Ascending aorta (tissue), 2 donors: ENCODE measurements at regions not wholly inside any gene's neighbourhood (a gene's known extent, or its start where the extent isn't known, plus 50 kb on each side); places are given as distances from the start of the nearest gene placed in this dataset.
"Not testable (repeated sequence)": the region's sequence is repeated elsewhere in the genome, so short reads cannot be mapped to it uniquely, and the experiment has no call there.

Source experiments
- DNase-seq, 2 donors: peaks; one replicate each; pipeline ENCODE4 v3.0.0-alpha.2; 2019; ENCODE audit warnings: low spot score in 2 of 2
- H3K27ac ChIP-seq, 2 donors: fragments of 200-600 bp; sonication (generic); one replicate each; pipeline ENCODE4 v1.5.1; 2016 to 2017; ENCODE audit warnings: mild to moderate bottlenecking in 1 of 2
- H3K27me3 ChIP-seq: fragments of 200-600 bp; sonication (generic); one replicate; pipeline ENCODE4 v1.5.1; 2017
- H3K36me3 ChIP-seq, 2 donors: fragments of 200-600 bp; sonication (generic); one replicate each; pipeline ENCODE4 v1.5.1; 2016
- H3K4me1 ChIP-seq, 2 donors: fragments of 200-600 bp; sonication (generic); one replicate each; pipeline ENCODE4 v1.5.1; 2016 to 2017; ENCODE audit warnings: mild to moderate bottlenecking in 1 of 2
- H3K4me3 ChIP-seq, 2 donors: fragments of 200-600 bp; sonication (generic); one replicate each; pipeline ENCODE4 v1.5.1; 2016 to 2017; ENCODE audit warnings: mild to moderate bottlenecking in 1 of 2
- H3K9me3 ChIP-seq, 2 donors: fragments of 200-600 bp; sonication (generic); one replicate each; pipeline ENCODE4 v1.5.1; 2016
- CTCF ChIP-seq, 3 experiments: fragments of 200-600 bp in 2 of 3; fragments of 450-650 bp in 1 of 3; sonication (generic) in 2 of 3; IDR thresholded peaks; one replicate each; pipeline ENCODE4 v1.5.1; 2016 to 2019; ENCODE audit warnings: antibody characterized with exemption in 3 of 3, mild to moderate bottlenecking in 1 of 3, moderate library complexity in 1 of 3
- intact Hi-C: fragments of 100-400 bp; cut with DNase I; formaldehyde crosslinking; loops from one replicate; pipeline ENCODE4 v1.15.1; 2023

GRCh38 chr13:87244256-87244890 is 426.8 kb upstream of the SLITRK5 start:
- H3K27me3 ChIP-seq = no peaks in the 10 kb centered on the region
- no peak for TF ChIP-seq CTCF (IDR thresholded peaks at IDR 0.05)
- no peak overlapping the region for H3K27ac ChIP-seq
- H3K4me3 ChIP-seq = no peak overlapping the region
- no peaks in the 10 kb centered on the region for H3K9me3 ChIP-seq
- no peaks in the 10 kb centered on the region for H3K4me1 ChIP-seq
- intact Hi-C loops = no loop called here
- H3K36me3 ChIP-seq = no peaks in the 10 kb centered on the region
- DNase-seq = no peak

DNA sequence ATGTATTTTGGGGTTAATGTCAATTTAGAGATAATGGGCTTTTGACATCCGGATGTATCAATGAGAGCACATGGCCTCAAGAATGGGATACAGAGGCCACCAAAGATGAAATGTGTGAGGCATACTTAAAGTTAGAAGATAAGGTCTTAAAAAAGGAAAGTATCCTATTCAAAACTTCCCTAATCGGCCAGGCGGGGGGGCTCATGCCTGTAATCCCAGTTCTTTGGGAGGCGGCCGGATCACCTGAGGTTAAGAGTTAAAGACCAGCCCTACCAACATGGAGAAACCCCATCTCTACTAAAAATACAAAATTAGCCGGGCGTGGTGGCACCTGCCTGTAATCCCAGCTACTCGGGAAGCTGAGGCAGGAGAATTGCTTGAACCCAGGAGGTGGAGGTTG is 421.3 kb upstream of the SLITRK5 start:
- H3K27ac ChIP-seq, H3K4me3 ChIP-seq, intact Hi-C loops, H3K36me3 ChIP-seq, H3K27me3 ChIP-seq, DNase-seq, H3K9me3 ChIP-seq, H3K4me1 ChIP-seq: not testable (repeated sequence)

GRCh38 chr13:87255394-87255793 is 415.8 kb upstream of the SLITRK5 start:
- Histone ChIP-seq H3K9me3 (no peaks in the 10 kb centered on the region), H3K4me1 (no peaks in the 10 kb centered on the region), H3K27ac (no peak overlapping the region), H3K4me3 (no peak overlapping the region), H3K27me3 (no peaks in the 10 kb centered on the region), H3K36me3 (no peaks in the 10 kb centered on the region)
- TF ChIP-seq CTCF (IDR thresholded peaks at IDR 0.05) = no peak
- no peak for DNase-seq
- intact Hi-C loops = no loop called here

- no peak overlapping the region for H3K4me3 ChIP-seq
- intact Hi-C loops = no loop called here
These were observed 411.6 kb upstream of the SLITRK5 start for GRCh38 chr13:87259479-87260083.

GRCh38 chr13:87274209-87274819 is 396.9 kb upstream of the SLITRK5 start:
- DNase-seq = no peak
- Histone ChIP-seq H3K27me3 (no peaks in the 10 kb centered on the region), H3K4me1 (no peaks in the 10 kb centered on the region), H3K4me3 (no peak overlapping the region), H3K27ac (no peak overlapping the region), H3K36me3 (no peaks in the 10 kb centered on the region), H3K9me3 (no peaks in the 10 kb centered on the region)
- no peak for TF ChIP-seq CTCF (IDR thresholded peaks at IDR 0.05)
- intact Hi-C loops = no loop called here

More at GRCh38 chr13:87259479-87260083, 411.6 kb upstream of the SLITRK5 start:
- no peak for DNase-seq
- Histone ChIP-seq H3K27ac (no peak overlapping the region), H3K9me3 (no peaks in the 10 kb centered on the region), H3K27me3 (no peaks in the 10 kb centered on the region), H3K4me1 (no peaks in the 10 kb centered on the region), H3K36me3 (no peaks in the 10 kb centered on the region)
- TF ChIP-seq CTCF (IDR thresholded peaks at IDR 0.05) = no peak

DNA sequence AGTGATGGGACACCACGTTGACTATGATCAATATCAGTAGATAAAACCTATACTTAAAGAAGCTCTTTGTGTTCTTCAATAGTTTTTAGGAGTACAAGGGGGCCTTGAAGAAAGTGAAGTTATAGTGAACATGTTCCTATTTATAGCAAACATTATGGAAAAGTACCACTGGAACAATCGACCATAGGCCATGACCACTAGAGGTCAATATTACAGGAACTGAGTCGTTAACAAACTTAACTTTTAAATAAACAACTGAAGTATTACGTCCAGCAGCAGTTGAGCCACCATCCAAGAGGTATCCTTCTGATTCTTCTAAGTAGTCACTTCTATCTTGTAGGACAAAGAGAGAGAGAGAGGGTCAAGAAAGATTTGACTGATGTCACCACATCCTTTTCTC is 391.0 kb upstream of the SLITRK5 start:
- intact Hi-C loops = no loop called here
- H3K4me3 ChIP-seq = no peak overlapping the region

More for the DNA sequence above, 391.0 kb upstream of the SLITRK5 start:
- Histone ChIP-seq H3K4me1 (no peaks in the 10 kb centered on the region), H3K36me3 (no peaks in the 10 kb centered on the region), H3K9me3 (no peaks in the 10 kb centered on the region), H3K27me3 (no peaks in the 10 kb centered on the region), H3K27ac (no peak overlapping the region)
- no peak for TF ChIP-seq CTCF (IDR thresholded peaks at IDR 0.05)
- no peak for DNase-seq
